ENCODE measurements at regions not wholly inside any gene's neighbourhood (a gene's known extent, or its start where the extent isn't known, plus 50 kb on each side); places are given as distances from the start of the nearest gene placed in this dataset.

GRCh38 chr6:133583907-133584427 is 304.9 kb upstream of the TCF21 start:
- H3K4me2 ChIP-seq (ENCODE audit: low read length) = no peak overlapping the region
- no peaks in the 10 kb centered on the region for H3K4me1 ChIP-seq (ENCODE audit: control insufficient read depth, low read length)
- no peak overlapping the region for H3K27ac ChIP-seq (ENCODE audit: low read depth, low read length)
- H3K27me3 ChIP-seq (ENCODE audit: control insufficient read depth, low read length) = no peaks in the 10 kb centered on the region
- no peaks in the 10 kb centered on the region for H3K79me2 ChIP-seq (ENCODE audit: control insufficient read depth, low read length)
- no peak overlapping the region for H3K4me3 ChIP-seq (ENCODE audit: low read length)
- no peaks in the 10 kb centered on the region for H4K20me1 ChIP-seq (ENCODE audit: control insufficient read depth, insufficient read depth, low read depth, low read length)
- H3K9me2 ChIP-seq (replicated peaks; ENCODE audit: control insufficient read depth, low read length) = no peaks in the 10 kb centered on the region
- H3F3A ChIP-seq (ENCODE audit: control insufficient read depth, insufficient read depth) = no peaks in the 10 kb centered on the region
- no peaks in the 10 kb centered on the region for H3K36me3 ChIP-seq (ENCODE audit: control insufficient read depth, low read length)
- H3K9me3 ChIP-seq (ENCODE audit: control insufficient read depth, insufficient read depth, low read length) = no peaks in the 10 kb centered on the region
- TF ChIP-seq, protein P1, sequence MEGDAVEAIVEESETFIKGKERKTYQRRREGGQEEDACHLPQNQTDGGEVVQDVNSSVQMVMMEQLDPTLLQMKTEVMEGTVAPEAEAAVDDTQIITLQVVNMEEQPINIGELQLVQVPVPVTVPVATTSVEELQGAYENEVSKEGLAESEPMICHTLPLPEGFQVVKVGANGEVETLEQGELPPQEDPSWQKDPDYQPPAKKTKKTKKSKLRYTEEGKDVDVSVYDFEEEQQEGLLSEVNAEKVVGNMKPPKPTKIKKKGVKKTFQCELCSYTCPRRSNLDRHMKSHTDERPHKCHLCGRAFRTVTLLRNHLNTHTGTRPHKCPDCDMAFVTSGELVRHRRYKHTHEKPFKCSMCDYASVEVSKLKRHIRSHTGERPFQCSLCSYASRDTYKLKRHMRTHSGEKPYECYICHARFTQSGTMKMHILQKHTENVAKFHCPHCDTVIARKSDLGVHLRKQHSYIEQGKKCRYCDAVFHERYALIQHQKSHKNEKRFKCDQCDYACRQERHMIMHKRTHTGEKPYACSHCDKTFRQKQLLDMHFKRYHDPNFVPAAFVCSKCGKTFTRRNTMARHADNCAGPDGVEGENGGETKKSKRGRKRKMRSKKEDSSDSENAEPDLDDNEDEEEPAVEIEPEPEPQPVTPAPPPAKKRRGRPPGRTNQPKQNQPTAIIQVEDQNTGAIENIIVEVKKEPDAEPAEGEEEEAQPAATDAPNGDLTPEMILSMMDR (IDR thresholded peaks at IDR 0.05; ENCODE audit: low read depth, low read length, poor library complexity, severe bottlenecking) = no peak
- TF ChIP-seq EZH2phosphoT487 (IDR thresholded peaks at IDR 0.05; ENCODE audit: borderline replicate concordance, low read length) = no peak

GRCh38 chr6:133584823-133585222 is 304.1 kb upstream of the TCF21 start:
- Histone ChIP-seq H3K4me3 (ENCODE audit: low read length) (no peak overlapping the region), H3K4me2 (ENCODE audit: low read length) (no peak overlapping the region), H3K9me2 (replicated peaks; ENCODE audit: control insufficient read depth, low read length) (no peaks in the 10 kb centered on the region), H3K36me3 (ENCODE audit: control insufficient read depth, low read length) (no peaks in the 10 kb centered on the region), H3K27ac (ENCODE audit: low read depth, low read length) (no peak overlapping the region), H3K79me2 (ENCODE audit: control insufficient read depth, low read length) (no peaks in the 10 kb centered on the region), H3K9me3 (ENCODE audit: control insufficient read depth, insufficient read depth, low read length) (no peaks in the 10 kb centered on the region), H4K20me1 (ENCODE audit: control insufficient read depth, insufficient read depth, low read depth, low read length) (no peaks in the 10 kb centered on the region), H3K4me1 (ENCODE audit: control insufficient read depth, low read length) (no peaks in the 10 kb centered on the region), H3K27me3 (ENCODE audit: control insufficient read depth, low read length) (no peaks in the 10 kb centered on the region), H3F3A (ENCODE audit: control insufficient read depth, insufficient read depth) (no peaks in the 10 kb centered on the region)
- TF ChIP-seq EZH2phosphoT487 (IDR thresholded peaks at IDR 0.05; ENCODE audit: borderline replicate concordance, low read length) = no peak
- TF ChIP-seq, protein P1 (IDR thresholded peaks at IDR 0.05; ENCODE audit: low read depth, low read length, poor library complexity, severe bottlenecking) = no peak

DNA sequence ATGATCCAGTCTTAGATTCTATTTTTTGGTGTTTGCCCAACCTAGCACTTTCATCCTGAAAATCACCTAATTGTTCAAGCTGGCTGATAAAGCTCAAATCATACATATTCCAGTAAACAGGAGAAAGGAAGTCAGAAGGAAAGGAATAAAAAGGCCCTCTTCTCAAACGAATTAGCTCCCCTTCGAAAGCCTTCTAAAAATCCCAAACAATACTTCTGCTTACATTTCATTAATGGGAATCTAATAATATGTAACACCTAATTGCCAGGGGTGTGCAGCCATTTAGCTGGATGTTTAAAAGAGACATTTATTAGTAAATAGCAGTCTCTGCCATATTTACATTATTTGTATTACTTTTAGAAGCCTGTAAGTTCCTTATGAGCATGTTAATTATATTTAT is 302.9 kb upstream of the TCF21 start:
- H3F3A ChIP-seq (ENCODE audit: control insufficient read depth, insufficient read depth) = no peaks in the 10 kb centered on the region

More for the DNA sequence above, 302.9 kb upstream of the TCF21 start:
- Histone ChIP-seq H3K9me3 (ENCODE audit: control insufficient read depth, insufficient read depth, low read length) (no peaks in the 10 kb centered on the region), H3K79me2 (ENCODE audit: control insufficient read depth, low read length) (no peaks in the 10 kb centered on the region), H3K27ac (ENCODE audit: low read depth, low read length) (no peak overlapping the region), H3K36me3 (ENCODE audit: control insufficient read depth, low read length) (no peaks in the 10 kb centered on the region), H3K4me2 (ENCODE audit: low read length) (no peak overlapping the region), H3K9me2 (replicated peaks; ENCODE audit: control insufficient read depth, low read length) (no peaks in the 10 kb centered on the region), H3K27me3 (ENCODE audit: control insufficient read depth, low read length) (no peaks in the 10 kb centered on the region), H3K4me1 (ENCODE audit: control insufficient read depth, low read length) (no peaks in the 10 kb centered on the region), H3K4me3 (ENCODE audit: low read length) (no peak overlapping the region), H4K20me1 (ENCODE audit: control insufficient read depth, insufficient read depth, low read depth, low read length) (no peaks in the 10 kb centered on the region)
- TF ChIP-seq EZH2phosphoT487 (IDR thresholded peaks at IDR 0.05; ENCODE audit: borderline replicate concordance, low read length) = no peak
- TF ChIP-seq, protein P1 (IDR thresholded peaks at IDR 0.05; ENCODE audit: low read depth, low read length, poor library complexity, severe bottlenecking) = no peak
